ENCODE measurements at regions not wholly inside any gene's neighbourhood (a gene's known extent, or its start where the extent isn't known, plus 50 kb on each side); places are given as distances from the start of the nearest gene placed in this dataset.
"Not testable (repeated sequence)": the region's sequence is repeated elsewhere in the genome, so short reads cannot be mapped to it uniquely, and the experiment has no call there.

DNA sequence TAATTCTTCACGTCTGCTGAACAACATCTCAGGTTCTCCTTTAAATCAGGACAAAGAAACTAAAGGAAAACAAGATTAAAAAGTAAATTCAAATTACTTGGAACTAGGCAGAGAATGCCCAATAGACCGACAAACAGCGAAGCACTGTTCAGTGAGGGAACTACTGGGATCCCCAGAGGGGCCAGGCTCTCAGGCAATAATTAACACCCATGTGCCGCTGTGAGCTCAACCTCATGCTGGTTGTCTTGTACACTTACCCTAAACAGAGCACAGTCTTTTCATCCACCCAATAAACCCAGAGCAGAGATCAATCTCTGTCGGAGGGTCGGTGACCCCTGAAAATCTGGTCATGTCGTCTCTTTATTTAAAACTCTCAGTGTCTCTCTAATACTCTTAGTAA lies 229.9 kb upstream of the CRIM1 start:
- no peaks in the 10 kb centered on the region for H3K36me3 Mint-ChIP-seq (ENCODE audit: insufficient read depth, unreplicated experiment)
- no peak overlapping the region for H3K4me3 Mint-ChIP-seq (ENCODE audit: low read depth, unreplicated experiment)
- intact Hi-C loops (cut with micrococcal nuclease; ENCODE audit: unreplicated experiment): no loop called here
- TF ChIP-seq, protein P1, sequence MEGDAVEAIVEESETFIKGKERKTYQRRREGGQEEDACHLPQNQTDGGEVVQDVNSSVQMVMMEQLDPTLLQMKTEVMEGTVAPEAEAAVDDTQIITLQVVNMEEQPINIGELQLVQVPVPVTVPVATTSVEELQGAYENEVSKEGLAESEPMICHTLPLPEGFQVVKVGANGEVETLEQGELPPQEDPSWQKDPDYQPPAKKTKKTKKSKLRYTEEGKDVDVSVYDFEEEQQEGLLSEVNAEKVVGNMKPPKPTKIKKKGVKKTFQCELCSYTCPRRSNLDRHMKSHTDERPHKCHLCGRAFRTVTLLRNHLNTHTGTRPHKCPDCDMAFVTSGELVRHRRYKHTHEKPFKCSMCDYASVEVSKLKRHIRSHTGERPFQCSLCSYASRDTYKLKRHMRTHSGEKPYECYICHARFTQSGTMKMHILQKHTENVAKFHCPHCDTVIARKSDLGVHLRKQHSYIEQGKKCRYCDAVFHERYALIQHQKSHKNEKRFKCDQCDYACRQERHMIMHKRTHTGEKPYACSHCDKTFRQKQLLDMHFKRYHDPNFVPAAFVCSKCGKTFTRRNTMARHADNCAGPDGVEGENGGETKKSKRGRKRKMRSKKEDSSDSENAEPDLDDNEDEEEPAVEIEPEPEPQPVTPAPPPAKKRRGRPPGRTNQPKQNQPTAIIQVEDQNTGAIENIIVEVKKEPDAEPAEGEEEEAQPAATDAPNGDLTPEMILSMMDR (IDR thresholded peaks at IDR 0.05; ENCODE audit: unreplicated experiment): no peak
- CTCF ChIA-PET: no interaction called here
- no TSS peak for BruUV-seq (replicated peaks)
- DNase-seq: no peak
- no peaks in the 10 kb centered on the region for H3K4me1 Mint-ChIP-seq (ENCODE audit: low read depth, unreplicated experiment)
- H3K27me3 Mint-ChIP-seq (ENCODE audit: unreplicated experiment): no peaks in the 10 kb centered on the region
- no peak overlapping the region for H3K27ac Mint-ChIP-seq (ENCODE audit: unreplicated experiment)
- peaks cover 2% of the 10 kb centered on the region for H3K9me3 Mint-ChIP-seq (ENCODE audit: low read depth, unreplicated experiment)

DNA sequence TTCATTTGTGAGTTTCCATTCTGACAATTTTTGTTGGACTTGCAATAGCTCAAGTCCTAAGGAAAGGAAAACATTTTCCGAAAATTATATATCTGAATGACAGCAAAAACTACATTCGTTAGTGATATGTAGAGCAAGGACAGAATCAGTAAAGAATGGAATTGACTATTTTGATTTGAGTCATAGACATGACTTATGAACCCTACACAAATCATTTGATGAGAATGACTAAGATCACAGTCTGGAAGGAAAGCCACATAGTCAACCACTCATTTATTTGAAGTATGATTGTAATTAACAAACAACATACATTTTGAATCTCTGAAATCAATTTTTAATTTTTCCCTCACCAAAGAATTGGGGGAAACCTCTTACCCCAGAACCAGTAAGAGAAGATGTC lies 231.6 kb upstream of the CRIM1 start:
- TF ChIP-seq, protein P1 (IDR thresholded peaks at IDR 0.05; ENCODE audit: unreplicated experiment): no peak
- CTCF ChIA-PET: no interaction called here
- Mint-ChIP-seq H3K4me3 (ENCODE audit: low read depth, unreplicated experiment) (no peak overlapping the region), H3K9me3 (ENCODE audit: low read depth, unreplicated experiment) (peaks cover 7% of the 10 kb centered on the region), H3K27ac (ENCODE audit: unreplicated experiment) (no peak overlapping the region), H3K36me3 (ENCODE audit: insufficient read depth, unreplicated experiment) (no peaks in the 10 kb centered on the region), H3K4me1 (ENCODE audit: low read depth, unreplicated experiment) (no peaks in the 10 kb centered on the region), H3K27me3 (ENCODE audit: unreplicated experiment) (no peaks in the 10 kb centered on the region)
- intact Hi-C loops (cut with micrococcal nuclease; ENCODE audit: unreplicated experiment): no loop called here
- no TSS peak for BruUV-seq (replicated peaks)
- no peak for DNase-seq

DNA sequence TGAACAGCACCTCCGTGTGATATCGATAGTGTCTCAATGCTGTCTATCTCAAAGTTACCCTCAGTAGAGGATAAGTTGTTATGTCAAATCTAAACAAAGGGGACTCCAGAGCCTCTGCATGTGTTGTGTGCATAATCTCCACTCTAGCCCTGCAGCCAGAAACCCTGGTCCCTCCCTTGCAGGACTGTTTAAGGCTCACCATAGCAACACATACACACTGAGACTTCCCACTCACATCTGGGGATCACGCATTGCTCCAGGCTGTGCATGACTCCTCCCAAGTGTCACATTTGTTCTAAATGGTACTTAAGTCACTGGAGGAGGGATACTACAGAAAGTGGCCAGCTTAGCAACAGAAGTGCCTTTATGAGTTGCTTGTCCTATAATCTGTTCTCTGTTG lies 258.6 kb upstream of the CRIM1 start:
- no peaks in the 10 kb centered on the region for H3K4me1 Mint-ChIP-seq (ENCODE audit: low read depth, unreplicated experiment)
- no peak overlapping the region for H3K27ac Mint-ChIP-seq (ENCODE audit: unreplicated experiment)
- TF ChIP-seq, protein P1 (IDR thresholded peaks at IDR 0.05; ENCODE audit: unreplicated experiment): no peak
- CTCF ChIA-PET: no interaction called here
- H3K27me3 Mint-ChIP-seq (ENCODE audit: unreplicated experiment): no peaks in the 10 kb centered on the region
- intact Hi-C loops (cut with micrococcal nuclease; ENCODE audit: unreplicated experiment): no loop called here
- no peaks in the 10 kb centered on the region for H3K36me3 Mint-ChIP-seq (ENCODE audit: insufficient read depth, unreplicated experiment)
- H3K4me3 Mint-ChIP-seq (ENCODE audit: low read depth, unreplicated experiment): no peak overlapping the region
- no TSS peak for BruUV-seq (replicated peaks)
- H3K9me3 Mint-ChIP-seq (ENCODE audit: low read depth, unreplicated experiment): peaks cover 12% of the 10 kb centered on the region
- no peak for DNase-seq

DNA sequence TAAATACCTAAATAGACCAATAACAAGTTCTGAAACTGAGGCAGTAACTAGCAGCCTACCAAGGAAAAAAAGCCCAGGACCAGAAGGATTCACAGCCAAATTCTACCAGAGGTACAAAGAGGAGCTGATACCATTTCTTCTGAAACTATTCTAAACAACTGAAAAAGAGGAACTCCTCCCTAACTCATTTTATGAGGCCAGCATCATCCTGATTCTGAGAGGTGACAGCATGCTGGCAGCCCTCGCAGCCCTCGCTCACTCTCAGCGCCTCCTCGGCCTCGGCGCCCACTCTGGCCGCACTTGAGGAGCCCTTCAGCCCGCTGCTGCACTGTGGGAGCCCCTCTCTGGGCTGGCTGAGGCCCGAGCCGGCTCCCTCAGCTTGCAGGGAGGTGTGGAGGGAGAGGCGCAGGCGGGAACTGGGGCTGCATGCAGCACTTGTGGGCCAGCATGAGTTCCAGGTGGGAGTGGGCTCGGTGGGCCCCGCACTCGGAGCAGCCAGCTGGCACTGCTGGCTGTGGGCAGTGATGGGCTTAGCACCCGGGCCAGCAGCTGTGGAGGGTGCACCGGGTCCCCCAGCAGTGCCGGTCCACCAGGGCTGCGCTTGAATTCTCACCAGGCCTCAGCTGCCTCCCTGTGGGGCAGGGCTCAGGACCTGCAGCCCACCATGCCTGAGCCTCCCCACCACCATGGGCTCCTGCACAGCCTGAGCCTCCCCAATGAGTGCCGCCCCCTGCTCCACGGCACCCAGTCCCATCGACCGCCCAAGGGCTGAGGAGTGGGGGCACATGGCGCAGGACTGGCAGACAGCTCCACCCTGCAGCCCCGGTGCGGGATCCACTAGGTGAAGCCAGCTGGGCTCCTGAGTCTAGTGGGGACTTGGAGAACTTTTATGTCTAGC lies 263.5 kb upstream of the CRIM1 start:
- H3K27ac Mint-ChIP-seq (ENCODE audit: unreplicated experiment); DNase-seq; intact Hi-C loops (cut with micrococcal nuclease; ENCODE audit: unreplicated experiment); BruUV-seq (replicated peaks); H3K4me3 Mint-ChIP-seq (ENCODE audit: low read depth, unreplicated experiment); H3K4me1 Mint-ChIP-seq (ENCODE audit: low read depth, unreplicated experiment); H3K36me3 Mint-ChIP-seq (ENCODE audit: insufficient read depth, unreplicated experiment); CTCF ChIA-PET; H3K27me3 Mint-ChIP-seq (ENCODE audit: unreplicated experiment): not testable (repeated sequence)
- peaks cover 20% of the 10 kb centered on the region for H3K9me3 Mint-ChIP-seq (ENCODE audit: low read depth, unreplicated experiment)

DNA sequence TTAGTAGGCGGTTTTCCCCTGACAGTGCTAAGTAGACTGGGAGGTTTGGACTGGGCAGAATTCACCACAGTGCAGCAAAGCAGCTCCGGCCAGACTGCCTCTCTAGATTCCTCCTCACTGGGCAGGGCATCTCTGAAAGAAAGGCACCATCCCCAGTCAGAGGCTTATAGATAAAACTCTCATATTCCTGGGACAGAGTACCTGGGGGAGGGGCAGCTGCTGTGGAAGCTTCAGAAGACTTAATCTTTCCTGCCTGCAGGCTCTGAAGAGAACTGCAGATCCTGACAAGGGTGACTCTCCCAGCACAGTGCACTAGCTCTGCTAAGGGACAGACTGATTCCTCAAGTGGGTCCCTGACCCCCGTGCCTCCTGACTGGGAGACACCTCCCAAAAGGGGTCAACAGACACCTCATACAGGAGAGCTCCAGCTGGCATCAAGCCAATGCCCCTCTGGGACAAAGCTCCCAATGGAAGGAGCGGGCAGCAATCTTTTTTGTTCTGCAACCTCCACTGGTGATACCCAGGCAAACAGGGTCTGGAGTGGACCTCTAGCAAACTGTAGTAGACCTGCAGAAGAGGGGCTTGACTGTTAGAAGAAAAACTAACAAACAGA lies 266.8 kb upstream of the CRIM1 start:
- intact Hi-C loops (cut with micrococcal nuclease; ENCODE audit: unreplicated experiment): no loop called here
- Mint-ChIP-seq H3K36me3 (ENCODE audit: insufficient read depth, unreplicated experiment) (no peaks in the 10 kb centered on the region), H3K27me3 (ENCODE audit: unreplicated experiment) (no peaks in the 10 kb centered on the region), H3K27ac (ENCODE audit: unreplicated experiment) (no peak overlapping the region), H3K9me3 (ENCODE audit: low read depth, unreplicated experiment) (peaks cover 13% of the 10 kb centered on the region), H3K4me1 (ENCODE audit: low read depth, unreplicated experiment) (no peaks in the 10 kb centered on the region), H3K4me3 (ENCODE audit: low read depth, unreplicated experiment) (no peak overlapping the region)
- CTCF ChIA-PET: no interaction called here
- TF ChIP-seq, protein P1 (IDR thresholded peaks at IDR 0.05; ENCODE audit: unreplicated experiment): no peak
- no peak for DNase-seq
- no TSS peak for BruUV-seq (replicated peaks)
